HFFc6 (cell line): ENCODE measurements at regions not wholly inside any gene's neighbourhood (a gene's known extent, or its start where the extent isn't known, plus 50 kb on each side); places are given as distances from the start of the nearest gene placed in this dataset.

Experiments used
- DNase-seq: peaks from one replicate; pipeline ENCODE4 v3.0.0-alpha.2; 2018
- H3K27ac Mint-ChIP-seq: 2 replicates; pipeline ENCODE4 v1.8.0; 2020; ENCODE audit warnings: mild to moderate bottlenecking, mixed read lengths
- H3K27me3 Mint-ChIP-seq: 2 replicates; pipeline ENCODE4 v1.8.0; 2021; ENCODE audit warnings: mild to moderate bottlenecking, moderate library complexity, mixed read lengths; ENCODE audit not compliant: insufficient read depth
- H3K36me3 Mint-ChIP-seq: 2 replicates; pipeline ENCODE4 v1.8.0; 2021; ENCODE audit warnings: low read depth, mixed read lengths
- H3K4me1 Mint-ChIP-seq: 2 replicates; pipeline ENCODE4 v1.8.0; 2020; ENCODE audit warnings: low read depth, mixed read lengths
- H3K4me3 Mint-ChIP-seq: 2 replicates; pipeline ENCODE4 v1.8.0; 2020; ENCODE audit warnings: mild to moderate bottlenecking, moderate library complexity, mixed read lengths
- H3K9me3 Mint-ChIP-seq: 2 replicates; pipeline ENCODE4 v1.8.0; 2020; ENCODE audit warnings: mild to moderate bottlenecking, mixed read lengths
- TF ChIP-seq, protein P1 (sequence below): fragments of 200-600 bp; sonication (generic); IDR thresholded peaks from 2 replicates; pipeline ENCODE4 v1.5.0; 2021; ENCODE audit warnings: antibody characterized with exemption, mild to moderate bottlenecking

DNA sequence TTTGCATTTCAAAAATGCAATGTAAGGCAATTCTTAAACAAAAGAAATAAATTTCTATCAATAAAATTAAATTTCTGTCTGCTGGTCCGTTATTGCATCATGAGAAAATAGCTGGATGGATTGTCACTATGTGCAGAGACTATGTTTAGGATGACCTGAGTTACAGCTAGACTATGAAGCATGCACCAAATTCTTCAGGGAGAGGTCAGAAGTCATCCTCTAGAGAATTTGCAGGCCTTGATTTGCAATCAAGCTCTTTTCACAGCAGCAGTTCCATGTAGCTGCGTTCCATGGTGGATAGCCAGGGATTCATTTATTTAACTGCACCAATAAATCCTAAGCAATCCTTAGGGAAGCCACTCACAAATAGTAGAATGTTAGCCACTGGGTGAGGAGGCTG, 253.7 kb downstream of the MSRB3 start:
- peak; percentile 78 for DNase-seq
- H3K4me1 Mint-ChIP-seq, result peaks cover 83% of the 10 kb centered on the region
- peaks cover 30% of the 10 kb centered on the region for H3K36me3 Mint-ChIP-seq
- H3K27ac Mint-ChIP-seq, result peak overlapping the region; percentile 96
- TF ChIP-seq, protein P1, sequence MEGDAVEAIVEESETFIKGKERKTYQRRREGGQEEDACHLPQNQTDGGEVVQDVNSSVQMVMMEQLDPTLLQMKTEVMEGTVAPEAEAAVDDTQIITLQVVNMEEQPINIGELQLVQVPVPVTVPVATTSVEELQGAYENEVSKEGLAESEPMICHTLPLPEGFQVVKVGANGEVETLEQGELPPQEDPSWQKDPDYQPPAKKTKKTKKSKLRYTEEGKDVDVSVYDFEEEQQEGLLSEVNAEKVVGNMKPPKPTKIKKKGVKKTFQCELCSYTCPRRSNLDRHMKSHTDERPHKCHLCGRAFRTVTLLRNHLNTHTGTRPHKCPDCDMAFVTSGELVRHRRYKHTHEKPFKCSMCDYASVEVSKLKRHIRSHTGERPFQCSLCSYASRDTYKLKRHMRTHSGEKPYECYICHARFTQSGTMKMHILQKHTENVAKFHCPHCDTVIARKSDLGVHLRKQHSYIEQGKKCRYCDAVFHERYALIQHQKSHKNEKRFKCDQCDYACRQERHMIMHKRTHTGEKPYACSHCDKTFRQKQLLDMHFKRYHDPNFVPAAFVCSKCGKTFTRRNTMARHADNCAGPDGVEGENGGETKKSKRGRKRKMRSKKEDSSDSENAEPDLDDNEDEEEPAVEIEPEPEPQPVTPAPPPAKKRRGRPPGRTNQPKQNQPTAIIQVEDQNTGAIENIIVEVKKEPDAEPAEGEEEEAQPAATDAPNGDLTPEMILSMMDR, result no peak
- peak overlapping the region; percentile 29 for H3K4me3 Mint-ChIP-seq
- no peaks in the 10 kb centered on the region for H3K9me3 Mint-ChIP-seq
- H3K27me3 Mint-ChIP-seq, result no peaks in the 10 kb centered on the region

DNA sequence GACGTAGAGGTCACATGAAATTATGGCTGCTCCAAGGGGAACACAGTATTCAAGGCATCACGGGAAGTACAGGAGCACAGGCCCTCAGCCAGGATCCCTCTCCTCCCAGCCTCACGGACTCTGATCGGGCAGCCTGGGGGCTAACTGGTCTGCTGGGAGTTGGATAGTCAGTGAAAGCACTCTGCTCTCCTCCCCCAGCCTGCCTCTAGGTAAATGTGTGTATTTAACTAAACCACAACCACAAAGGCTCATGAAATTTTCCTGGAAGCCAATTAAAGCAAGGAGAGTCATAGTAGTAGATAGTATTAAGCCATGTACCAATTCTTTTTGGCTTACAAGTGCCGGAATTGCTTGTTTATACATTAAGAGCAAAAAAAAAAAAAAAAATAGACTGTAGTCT, 254.3 kb downstream of the MSRB3 start:
- peak overlapping the region; percentile 29 for H3K4me3 Mint-ChIP-seq
- peaks cover 5% of the 10 kb centered on the region for H3K9me3 Mint-ChIP-seq
- TF ChIP-seq, protein P1, result no peak
- H3K4me1 Mint-ChIP-seq, result peaks cover 83% of the 10 kb centered on the region
- peak overlapping the region; percentile 96 for H3K27ac Mint-ChIP-seq
- peaks cover 26% of the 10 kb centered on the region for H3K36me3 Mint-ChIP-seq
- no peaks in the 10 kb centered on the region for H3K27me3 Mint-ChIP-seq
- DNase-seq, result peak; percentile 97

DNA sequence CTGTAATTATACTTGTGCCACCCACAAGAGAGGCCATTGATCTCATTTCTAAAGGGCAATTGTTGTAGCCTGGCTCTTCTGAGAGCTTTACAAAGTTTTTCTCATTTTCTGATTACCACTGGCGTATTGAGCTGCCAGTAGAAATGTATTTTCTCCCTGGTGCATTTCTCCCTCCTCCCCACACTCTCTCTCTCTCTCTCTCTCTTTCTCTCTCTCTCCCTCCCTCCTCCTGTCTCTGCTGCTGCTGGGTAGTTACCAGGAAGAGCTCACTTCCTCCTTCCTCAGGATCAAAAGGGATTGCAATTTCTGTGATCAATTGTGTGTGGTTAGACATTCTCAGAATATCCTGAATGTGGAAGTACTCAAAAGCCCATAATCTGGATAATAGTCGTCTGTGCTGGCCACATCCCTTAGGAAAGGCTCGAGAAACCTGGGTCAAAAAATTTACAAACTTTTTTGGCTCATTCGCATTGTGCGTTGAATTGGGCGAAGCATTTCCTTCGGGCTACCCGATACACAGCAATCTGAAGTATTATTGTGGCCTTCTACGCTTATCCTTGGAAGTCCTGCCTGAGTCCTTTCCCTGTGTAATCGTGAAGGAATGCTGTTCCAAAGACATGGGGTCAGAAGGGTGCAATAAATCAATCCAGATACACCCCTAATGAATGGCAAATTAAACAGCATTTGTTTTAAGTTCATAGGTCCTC, 254.8 kb downstream of the MSRB3 start:
- Mint-ChIP-seq H3K4me3 (peak overlapping the region; percentile 29), H3K9me3 (peaks cover 10% of the 10 kb centered on the region), H3K27ac (peak overlapping the region; percentile 96), H3K4me1 (peaks cover 88% of the 10 kb centered on the region), H3K27me3 (no peaks in the 10 kb centered on the region), H3K36me3 (peaks cover 31% of the 10 kb centered on the region)
- peak; percentile 61 for DNase-seq
- TF ChIP-seq, protein P1, result no peak

DNA sequence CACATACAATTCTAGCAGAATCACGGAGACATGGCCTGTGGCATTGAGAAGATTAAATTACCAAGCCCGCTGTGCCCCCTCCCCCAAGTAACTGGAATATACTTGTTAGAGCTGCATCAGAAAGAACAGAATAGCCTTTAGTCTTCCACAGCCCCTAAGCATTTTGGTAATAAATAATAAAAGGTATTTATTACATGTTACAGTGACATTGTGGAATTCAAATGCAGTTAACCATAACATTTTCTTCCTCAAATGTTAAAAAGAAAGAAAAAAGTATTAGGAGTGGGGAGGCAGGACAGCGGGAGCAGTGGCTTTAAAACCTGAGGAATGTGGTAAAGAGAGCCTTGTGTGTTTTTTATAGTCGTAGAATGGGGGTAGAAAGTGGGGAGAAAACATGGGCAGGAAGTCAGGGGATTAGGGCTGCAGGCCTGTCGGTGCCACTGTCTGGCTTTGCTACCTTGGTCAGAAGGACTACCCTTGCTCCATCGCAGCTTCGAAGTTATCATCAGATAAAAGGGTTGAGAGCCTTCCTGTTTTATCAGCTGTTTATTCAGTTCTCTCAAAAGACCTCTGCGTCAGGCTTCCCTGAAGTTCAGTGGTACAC, 255.9 kb downstream of the MSRB3 start:
- H3K27ac Mint-ChIP-seq, result peak overlapping the region; percentile 96
- H3K36me3 Mint-ChIP-seq, result peaks cover 33% of the 10 kb centered on the region
- peaks cover 90% of the 10 kb centered on the region for H3K4me1 Mint-ChIP-seq
- DNase-seq, result no peak
- TF ChIP-seq, protein P1, result no peak
- no peaks in the 10 kb centered on the region for H3K27me3 Mint-ChIP-seq
- H3K4me3 Mint-ChIP-seq, result peak overlapping the region; percentile 11; the same call in 1 of the 2 replicates
- H3K9me3 Mint-ChIP-seq, result peaks cover 20% of the 10 kb centered on the region

DNA sequence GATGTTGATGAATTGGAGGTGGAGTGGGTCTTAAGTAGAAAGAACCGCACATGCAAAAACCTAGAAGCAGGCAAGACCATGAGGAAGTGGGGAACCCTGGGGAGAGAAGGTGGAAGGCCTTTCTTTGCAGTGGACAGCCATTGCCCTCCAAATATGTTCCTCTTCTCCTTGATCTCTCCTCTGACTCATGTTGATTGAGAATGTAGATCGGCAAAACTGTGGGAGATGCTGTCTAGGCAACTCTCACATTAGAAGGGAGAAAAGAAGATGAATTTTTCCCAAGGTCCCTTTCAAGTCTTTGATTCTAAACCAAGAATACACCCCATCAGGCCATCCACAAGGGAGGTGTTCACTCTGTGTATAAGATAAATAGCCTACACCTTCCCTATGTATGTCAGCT, 257.5 kb downstream of the MSRB3 start:
- no peaks in the 10 kb centered on the region for H3K27me3 Mint-ChIP-seq
- TF ChIP-seq, protein P1, result no peak
- H3K27ac Mint-ChIP-seq, result peak overlapping the region; percentile 96
- peaks cover 79% of the 10 kb centered on the region for H3K4me1 Mint-ChIP-seq
- H3K9me3 Mint-ChIP-seq, result peaks cover 36% of the 10 kb centered on the region
- H3K36me3 Mint-ChIP-seq, result peaks cover 40% of the 10 kb centered on the region
- H3K4me3 Mint-ChIP-seq, result peak overlapping the region; percentile 62
- peak; percentile 35 for DNase-seq
